GM18873 (cell line): ENCODE measurements at regions not wholly inside any gene's neighbourhood (a gene's known extent, or its start where the extent isn't known, plus 50 kb on each side); places are given as distances from the start of the nearest gene placed in this dataset.
"Not testable (repeated sequence)": the region's sequence is repeated elsewhere in the genome, so short reads cannot be mapped to it uniquely, and the experiment has no call there.

Source experiments
- ATAC-seq: cut with Tn5 transposase; IDR thresholded peaks from one replicate; pipeline ENCODE4 v1.9.1; 2021; ENCODE audit warnings: mild to moderate bottlenecking, moderate library complexity, moderate number of reproducible peaks; ENCODE audit not compliant: unreplicated experiment, low FRiP score

GRCh38 chr9:129459547-129460322 is 161.2 kb downstream of the C9orf50 start:
- ATAC-seq, result no peak

GRCh38 chr9:129458663-129459546 is 162.0 kb downstream of the C9orf50 start:
- no peak for ATAC-seq

- no peak for ATAC-seq
These were observed 162.7 kb downstream of the C9orf50 start for GRCh38 chr9:129458155-129458661.

- no peak for ATAC-seq
These were observed 163.5 kb downstream of the C9orf50 start for GRCh38 chr9:129457325-129457779.

GRCh38 chr9:129456549-129457324 is 164.2 kb downstream of the C9orf50 start:
- ATAC-seq, result no peak

- ATAC-seq, result no peak
These were observed 165.5 kb downstream of the C9orf50 start for GRCh38 chr9:129455151-129455995.

- ATAC-seq, result no peak
These were observed 166.3 kb downstream of the C9orf50 start for GRCh38 chr9:129454467-129455067.

GRCh38 chr9:129453734-129454133 is 167.2 kb downstream of the C9orf50 start:
- ATAC-seq, result no peak

GRCh38 chr9:129451669-129452068 is 169.2 kb downstream of the C9orf50 start:
- ATAC-seq, result no peak

GRCh38 chr9:129451089-129451656 is 169.7 kb downstream of the C9orf50 start:
- no peak for ATAC-seq

- no peak for ATAC-seq
These were observed 171.8 kb downstream of the C9orf50 start for GRCh38 chr9:129449066-129449465.

GRCh38 chr9:129446828-129447550 is 173.9 kb downstream of the C9orf50 start:
- ATAC-seq, result no peak

- no peak for ATAC-seq
These were observed 175.1 kb downstream of the C9orf50 start for GRCh38 chr9:129445794-129446306.

GRCh38 chr9:129443515-129444164 is 177.3 kb downstream of the C9orf50 start:
- not testable (repeated sequence) for ATAC-seq

- ATAC-seq, result no peak
These were observed 177.9 kb downstream of the C9orf50 start for GRCh38 chr9:129442803-129443511.

GRCh38 chr9:129441852-129442251 is 179.0 kb downstream of the C9orf50 start:
- ATAC-seq, result no peak
